Body of pancreas (tissue), 4 donors: ENCODE measurements at regions not wholly inside any gene's neighbourhood (a gene's known extent, or its start where the extent isn't known, plus 50 kb on each side); places are given as distances from the start of the nearest gene placed in this dataset.

Experiments
- ATAC-seq: fragments of 150-250 bp; one replicate; pipeline ENCODE4 v1.9.1; 2016
- DNase-seq, 4 donors: peaks; one replicate each; pipeline ENCODE4 v3.0.0-alpha.2; 2019
- H3K27ac ChIP-seq, 4 donors: fragments of 200-600 bp; sonication (generic); 1 replicate in 3 of 4; 2 replicates in 1 of 4; pipeline versions ENCODE4 v1.5.1 to v1.6.1; 2016 to 2019; ENCODE audit warnings: mild to moderate bottlenecking in 1 of 4, mixed read lengths in 1 of 4, moderate library complexity in 1 of 4
- H3K27me3 ChIP-seq, 2 donors: fragments of 200-600 bp; sonication (generic); one replicate each; pipeline ENCODE4 v1.6.0; 2016; ENCODE audit warnings: mild to moderate bottlenecking in 1 of 2
- H3K36me3 ChIP-seq, 2 donors: fragments of 200-600 bp; sonication (generic); replicated peaks in 1 of 2; 2 replicates each; pipeline ENCODE4 v1.5.1; 2016; ENCODE audit warnings: low read depth in 2 of 2; ENCODE audit not compliant: insufficient read depth in 1 of 2
- H3K4me1 ChIP-seq: fragments of 200-600 bp; sonication (generic); one replicate; pipeline ENCODE4 v1.6.0; 2016
- H3K4me3 ChIP-seq, 2 donors: fragments of 200-600 bp; sonication (generic); 1 replicate in 1 of 2; 2 replicates in 1 of 2; pipeline ENCODE4 v1.5.1; 2016 to 2019
- H3K9me3 ChIP-seq, 3 donors: fragments of 200-600 bp; sonication (generic); 1 replicate in 2 of 3; 2 replicates in 1 of 3; pipeline ENCODE4 v1.5.1; 2016
- POLR2A ChIP-seq, 3 donors: fragments of 450-650 bp; IDR thresholded peaks; one replicate each; pipeline ENCODE4 v1.6.1; 2016; ENCODE audit warnings: antibody characterized with exemption in 3 of 3, mild to moderate bottlenecking in 2 of 3
- WGBS, 2 donors: methylation state at CpG; one replicate each; pipeline ENCODE4 v1.1.5; 2017; 5-methylcytosine and 5-hydroxymethylcytosine counted together
- intact Hi-C: fragments of 100-400 bp; cut with DNase I; formaldehyde crosslinking; loops from one replicate; pipeline ENCODE4 v1.15.1; 2023
- TF ChIP-seq, protein P1 (sequence below), 7 experiments: fragments of 450-650 bp in 4 of 7; fragments of 200-600 bp in 3 of 7; sonication (generic) in 3 of 7; IDR thresholded peaks; one replicate each; pipeline ENCODE4 v1.5.1; 2016 to 2019; ENCODE audit warnings: antibody characterized with exemption in 7 of 7

DNA sequence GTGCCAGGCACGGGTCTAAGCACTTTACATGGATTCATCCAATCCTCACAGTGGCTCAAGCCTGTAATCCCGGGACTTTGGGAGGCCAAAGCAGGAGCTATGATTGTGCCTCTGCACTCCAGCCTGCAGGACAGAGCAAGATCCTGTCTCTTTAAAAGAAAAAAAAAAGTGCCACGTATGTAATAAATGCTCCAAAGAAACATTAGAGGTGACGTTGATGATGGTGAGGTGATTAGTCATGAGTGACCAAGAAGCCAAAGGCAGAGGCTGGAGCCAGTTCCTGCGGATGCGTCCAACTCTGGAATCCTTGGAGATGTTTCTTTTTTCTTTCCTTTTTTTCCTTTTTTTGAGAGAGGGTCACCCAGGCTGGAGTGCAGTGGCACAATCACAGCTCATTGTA lies 59.4 kb upstream of the SIAH1 start:
- DNase-seq: peak in 1 of 4 donors; percentile 22
- peak overlapping the region in 1 of 4 donors; percentile 57 for H3K27ac ChIP-seq

DNA sequence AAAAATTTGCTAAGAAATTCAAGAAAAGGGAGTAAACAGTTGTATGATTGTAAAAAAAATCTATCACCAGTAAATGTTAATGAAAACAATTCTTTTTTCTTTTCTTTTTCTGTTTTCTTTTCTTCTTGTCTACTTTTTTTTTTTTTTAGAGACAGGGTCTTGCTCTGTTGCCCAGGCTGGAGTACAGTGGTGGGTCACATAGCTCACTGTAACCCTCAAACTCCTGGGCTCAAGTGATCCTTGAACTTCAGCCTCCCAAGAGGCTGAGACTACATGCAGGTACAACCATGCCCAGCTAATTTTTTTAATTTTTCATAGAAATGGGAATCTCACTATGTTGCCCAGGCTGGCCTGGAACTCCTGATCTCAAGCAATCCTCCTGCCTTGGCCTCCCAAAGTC lies 57.2 kb upstream of the SIAH1 start:
- no peak overlapping the region for H3K27ac ChIP-seq
- no peaks in the 10 kb centered on the region for H3K4me1 ChIP-seq
- no peak for DNase-seq
- intact Hi-C loops: no loop called here
- H3K9me3 ChIP-seq: no peaks in the 10 kb centered on the region
- H3K36me3 ChIP-seq: no peaks in the 10 kb centered on the region
- H3K4me3 ChIP-seq: no peak overlapping the region
- TF ChIP-seq, protein P1, sequence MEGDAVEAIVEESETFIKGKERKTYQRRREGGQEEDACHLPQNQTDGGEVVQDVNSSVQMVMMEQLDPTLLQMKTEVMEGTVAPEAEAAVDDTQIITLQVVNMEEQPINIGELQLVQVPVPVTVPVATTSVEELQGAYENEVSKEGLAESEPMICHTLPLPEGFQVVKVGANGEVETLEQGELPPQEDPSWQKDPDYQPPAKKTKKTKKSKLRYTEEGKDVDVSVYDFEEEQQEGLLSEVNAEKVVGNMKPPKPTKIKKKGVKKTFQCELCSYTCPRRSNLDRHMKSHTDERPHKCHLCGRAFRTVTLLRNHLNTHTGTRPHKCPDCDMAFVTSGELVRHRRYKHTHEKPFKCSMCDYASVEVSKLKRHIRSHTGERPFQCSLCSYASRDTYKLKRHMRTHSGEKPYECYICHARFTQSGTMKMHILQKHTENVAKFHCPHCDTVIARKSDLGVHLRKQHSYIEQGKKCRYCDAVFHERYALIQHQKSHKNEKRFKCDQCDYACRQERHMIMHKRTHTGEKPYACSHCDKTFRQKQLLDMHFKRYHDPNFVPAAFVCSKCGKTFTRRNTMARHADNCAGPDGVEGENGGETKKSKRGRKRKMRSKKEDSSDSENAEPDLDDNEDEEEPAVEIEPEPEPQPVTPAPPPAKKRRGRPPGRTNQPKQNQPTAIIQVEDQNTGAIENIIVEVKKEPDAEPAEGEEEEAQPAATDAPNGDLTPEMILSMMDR (IDR thresholded peaks at IDR 0.05): no peak
- no peak for TF ChIP-seq POLR2A (IDR thresholded peaks at IDR 0.05)
- H3K27me3 ChIP-seq: no peaks in the 10 kb centered on the region
- ATAC-seq: no peak

More for the DNA sequence above, 59.4 kb upstream of the SIAH1 start:
- Histone ChIP-seq H3K36me3 (no peaks in the 10 kb centered on the region), H3K27me3 (no peaks in the 10 kb centered on the region), H3K4me3 (no peak overlapping the region), H3K9me3 (no peaks in the 10 kb centered on the region), H3K4me1 (no peaks in the 10 kb centered on the region)
- TF ChIP-seq, protein P1 (IDR thresholded peaks at IDR 0.05): no peak
- TF ChIP-seq POLR2A (IDR thresholded peaks at IDR 0.05): no peak
- WGBS, 2 donors: 43 to 48% methylated on average over 6 of the region's 6 CpGs
- intact Hi-C loops: no loop called here
- no peak for ATAC-seq

DNA sequence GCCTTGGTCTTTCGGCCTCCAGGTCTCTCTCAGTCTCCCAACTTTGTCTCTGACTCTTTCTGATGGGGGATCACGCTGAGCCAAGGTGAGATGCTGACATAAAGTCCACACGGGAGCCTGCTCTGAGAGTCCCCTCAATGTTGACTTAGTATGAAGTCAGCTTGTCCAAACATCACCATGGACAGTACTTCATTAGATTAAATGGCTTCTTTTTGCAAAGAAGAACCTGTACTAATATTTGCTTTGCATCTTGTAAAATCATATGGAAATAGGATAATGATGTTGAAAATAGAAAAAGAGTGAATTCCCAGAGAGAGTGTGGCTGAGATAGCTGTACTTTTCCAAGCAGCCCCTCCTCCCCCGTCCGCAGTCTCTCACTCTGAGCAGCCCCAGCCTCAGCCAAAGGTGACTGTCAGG lies 56.7 kb upstream of the SIAH1 start:
- Histone ChIP-seq H3K9me3 (no peaks in the 10 kb centered on the region), H3K27ac (no peak overlapping the region), H3K36me3 (no peaks in the 10 kb centered on the region), H3K4me1 (no peaks in the 10 kb centered on the region), H3K27me3 (no peaks in the 10 kb centered on the region), H3K4me3 (no peak overlapping the region)
- intact Hi-C loops: no loop called here
- ATAC-seq (no peak), DNase-seq (no peak)
- WGBS, 2 donors: 61 to 69% methylated on average over 5 of the region's 5 CpGs
- TF ChIP-seq, protein P1 (IDR thresholded peaks at IDR 0.05): no peak
- TF ChIP-seq POLR2A (IDR thresholded peaks at IDR 0.05): no peak

DNA sequence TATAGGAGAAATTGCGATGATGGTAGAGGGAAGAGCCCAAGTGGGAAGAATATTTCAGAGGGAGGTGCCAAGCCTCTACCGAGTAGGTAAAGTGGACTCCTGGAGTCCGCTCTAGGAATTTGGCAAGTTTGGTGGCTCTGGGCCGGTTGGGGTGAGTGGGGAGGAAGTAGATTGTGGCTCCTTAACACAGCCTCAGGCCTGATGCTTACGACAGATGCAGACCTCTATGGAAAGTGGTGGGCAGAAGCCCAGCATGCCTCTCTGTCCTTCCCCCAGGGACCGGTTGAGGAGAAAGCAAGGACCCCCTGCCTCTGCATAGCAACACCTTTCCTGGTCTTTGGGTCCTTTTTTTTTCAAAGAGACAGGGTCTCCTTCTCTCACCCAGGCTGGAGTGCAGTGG lies 55.9 kb upstream of the SIAH1 start:
- no peak overlapping the region for H3K4me3 ChIP-seq
- WGBS, 2 donors: 72 to 90% methylated on average over 6 of the region's 6 CpGs
- DNase-seq (no peak), ATAC-seq (no peak)
- no peaks in the 10 kb centered on the region for H3K4me1 ChIP-seq
- H3K9me3 ChIP-seq: no peaks in the 10 kb centered on the region
- no peaks in the 10 kb centered on the region for H3K36me3 ChIP-seq
- no peak overlapping the region for H3K27ac ChIP-seq
- TF ChIP-seq, protein P1 (IDR thresholded peaks at IDR 0.05): no peak
- no peak for TF ChIP-seq POLR2A (IDR thresholded peaks at IDR 0.05)
- H3K27me3 ChIP-seq: no peaks in the 10 kb centered on the region
- intact Hi-C loops: no loop called here

DNA sequence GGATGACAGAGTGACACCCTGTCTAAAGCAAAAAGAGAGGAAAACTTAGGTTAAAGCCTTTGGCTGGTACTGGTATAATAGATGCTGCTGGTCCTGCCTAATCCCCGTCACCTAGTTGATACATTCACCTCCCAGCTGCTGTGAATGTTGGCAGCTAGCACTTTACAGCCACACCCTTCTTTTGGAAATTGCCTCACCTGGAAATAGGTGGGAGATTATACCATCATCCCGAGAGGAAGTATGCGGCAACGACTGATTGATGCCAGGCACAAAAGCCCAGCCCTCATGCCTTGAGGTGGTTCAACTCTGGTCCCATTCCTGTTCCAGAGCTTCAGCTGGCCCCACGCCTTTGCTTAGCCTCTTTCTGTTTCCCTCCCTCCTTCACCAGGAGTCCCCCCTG lies 53.2 kb upstream of the SIAH1 start:
- WGBS, 2 donors: 81 to 83% methylated on average over 5 of the region's 5 CpGs
- DNase-seq (no peak), ATAC-seq (no peak)
- no peak overlapping the region for H3K4me3 ChIP-seq
- H3K4me1 ChIP-seq: no peaks in the 10 kb centered on the region
- intact Hi-C loops: no loop called here
- H3K36me3 ChIP-seq: no peaks in the 10 kb centered on the region
- H3K27ac ChIP-seq: no peak overlapping the region
- H3K9me3 ChIP-seq: no peaks in the 10 kb centered on the region
- no peak for TF ChIP-seq POLR2A (IDR thresholded peaks at IDR 0.05)
- TF ChIP-seq, protein P1 (IDR thresholded peaks at IDR 0.05): no peak
- H3K27me3 ChIP-seq: no peaks in the 10 kb centered on the region
